Neural crest cell (in vitro differentiated cells): ENCODE measurements at regions not wholly inside any gene's neighbourhood (a gene's known extent, or its start where the extent isn't known, plus 50 kb on each side); places are given as distances from the start of the nearest gene placed in this dataset.

Experiments
- DNase-seq: peaks from one replicate; pipeline ENCODE4 v3.0.0; 2021; ENCODE audit warnings: low read depth, mixed read lengths, low spot score
- H3K27ac Mint-ChIP-seq: one replicate; pipeline ENCODE4 v1.8.0; 2021; ENCODE audit warnings: mild to moderate bottlenecking, mixed read lengths; ENCODE audit not compliant: unreplicated experiment
- H3K27me3 Mint-ChIP-seq: 2 replicates; pipeline ENCODE4 v1.8.0; 2021; ENCODE audit warnings: low read depth, mild to moderate bottlenecking, mixed read lengths
- H3K36me3 Mint-ChIP-seq: 2 replicates; pipeline ENCODE4 v1.8.0; 2021; ENCODE audit warnings: low read depth, mild to moderate bottlenecking, mixed read lengths
- H3K4me1 Mint-ChIP-seq: 2 replicates; pipeline ENCODE4 v1.8.0; 2021; ENCODE audit warnings: mixed read lengths
- H3K4me3 Mint-ChIP-seq: one replicate; pipeline ENCODE4 v1.8.0; 2021; ENCODE audit warnings: mild to moderate bottlenecking, mixed read lengths
- H3K9me3 Mint-ChIP-seq: 2 replicates; pipeline ENCODE4 v1.8.0; 2021; ENCODE audit warnings: mixed read lengths
- TF ChIP-seq, protein P1 (sequence below): fragments of 200-600 bp; sonication (generic); conservative IDR thresholded peaks from 2 replicates; pipeline ENCODE4 v1.5.0; 2021; ENCODE audit warnings: antibody characterized with exemption, mild to moderate bottlenecking

GRCh38 chr4:144910723-144911122, 187.3 kb downstream of the ANAPC10 start:
- Mint-ChIP-seq H3K36me3 (no peaks in the 10 kb centered on the region), H3K4me3 (no peak overlapping the region), H3K27ac (no peak overlapping the region), H3K9me3 (peaks cover 2% of the 10 kb centered on the region), H3K4me1 (no peaks in the 10 kb centered on the region), H3K27me3 (no peaks in the 10 kb centered on the region)
- no peak for DNase-seq
- TF ChIP-seq, protein P1, sequence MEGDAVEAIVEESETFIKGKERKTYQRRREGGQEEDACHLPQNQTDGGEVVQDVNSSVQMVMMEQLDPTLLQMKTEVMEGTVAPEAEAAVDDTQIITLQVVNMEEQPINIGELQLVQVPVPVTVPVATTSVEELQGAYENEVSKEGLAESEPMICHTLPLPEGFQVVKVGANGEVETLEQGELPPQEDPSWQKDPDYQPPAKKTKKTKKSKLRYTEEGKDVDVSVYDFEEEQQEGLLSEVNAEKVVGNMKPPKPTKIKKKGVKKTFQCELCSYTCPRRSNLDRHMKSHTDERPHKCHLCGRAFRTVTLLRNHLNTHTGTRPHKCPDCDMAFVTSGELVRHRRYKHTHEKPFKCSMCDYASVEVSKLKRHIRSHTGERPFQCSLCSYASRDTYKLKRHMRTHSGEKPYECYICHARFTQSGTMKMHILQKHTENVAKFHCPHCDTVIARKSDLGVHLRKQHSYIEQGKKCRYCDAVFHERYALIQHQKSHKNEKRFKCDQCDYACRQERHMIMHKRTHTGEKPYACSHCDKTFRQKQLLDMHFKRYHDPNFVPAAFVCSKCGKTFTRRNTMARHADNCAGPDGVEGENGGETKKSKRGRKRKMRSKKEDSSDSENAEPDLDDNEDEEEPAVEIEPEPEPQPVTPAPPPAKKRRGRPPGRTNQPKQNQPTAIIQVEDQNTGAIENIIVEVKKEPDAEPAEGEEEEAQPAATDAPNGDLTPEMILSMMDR = no peak
